Thoracic aorta (tissue), 2 donors: ENCODE measurements at regions not wholly inside any gene's neighbourhood (a gene's known extent, or its start where the extent isn't known, plus 50 kb on each side); places are given as distances from the start of the nearest gene placed in this dataset.
"Not testable (repeated sequence)": the region's sequence is repeated elsewhere in the genome, so short reads cannot be mapped to it uniquely, and the experiment has no call there.

Experiments used
- ATAC-seq: fragments of 150-250 bp; one replicate; pipeline ENCODE4 v1.8.0; 2017; ENCODE audit warnings: low read depth; ENCODE audit not compliant: insufficient number of reproducible peaks, low FRiP score
- DNase-seq: peaks from one replicate; pipeline ENCODE4 v3.0.0-alpha.2; 2020; ENCODE audit warnings: low spot score
- H3K27ac ChIP-seq, 2 donors: fragments of 200-600 bp; sonication (generic); 1 replicate in 1 of 2; 2 replicates in 1 of 2; pipeline ENCODE4 v1.5.1; 2016; ENCODE audit warnings: mild to moderate bottlenecking in 2 of 2, moderate library complexity in 2 of 2
- H3K27me3 ChIP-seq: fragments of 200-600 bp; sonication (generic); replicated peaks from 2 replicates; pipeline ENCODE4 v1.6.0; 2016; ENCODE audit warnings: mild to moderate bottlenecking; ENCODE audit not compliant: insufficient read depth
- H3K36me3 ChIP-seq: fragments of 200-600 bp; sonication (generic); one replicate; pipeline ENCODE4 v1.5.1; 2016
- H3K4me1 ChIP-seq, 2 donors: fragments of 200-600 bp; sonication (generic); 1 replicate in 1 of 2; 2 replicates in 1 of 2; pipeline versions ENCODE4 v1.5.1 to v1.6.0; 2016; ENCODE audit warnings: low read depth in 2 of 2, mild to moderate bottlenecking in 1 of 2; ENCODE audit not compliant: control insufficient read depth in 1 of 2
- H3K4me3 ChIP-seq: fragments of 200-600 bp; sonication (generic); 2 replicates; pipeline ENCODE4 v1.5.1; 2016; ENCODE audit warnings: mild to moderate bottlenecking
- H3K9me3 ChIP-seq: fragments of 200-600 bp; sonication (generic); 2 replicates; pipeline ENCODE4 v1.5.1; 2016
- TF ChIP-seq, protein P1 (sequence below): fragments of 200-600 bp; sonication (generic); IDR thresholded peaks from one replicate; pipeline ENCODE4 v1.5.1; 2019; ENCODE audit warnings: antibody characterized with exemption

DNA sequence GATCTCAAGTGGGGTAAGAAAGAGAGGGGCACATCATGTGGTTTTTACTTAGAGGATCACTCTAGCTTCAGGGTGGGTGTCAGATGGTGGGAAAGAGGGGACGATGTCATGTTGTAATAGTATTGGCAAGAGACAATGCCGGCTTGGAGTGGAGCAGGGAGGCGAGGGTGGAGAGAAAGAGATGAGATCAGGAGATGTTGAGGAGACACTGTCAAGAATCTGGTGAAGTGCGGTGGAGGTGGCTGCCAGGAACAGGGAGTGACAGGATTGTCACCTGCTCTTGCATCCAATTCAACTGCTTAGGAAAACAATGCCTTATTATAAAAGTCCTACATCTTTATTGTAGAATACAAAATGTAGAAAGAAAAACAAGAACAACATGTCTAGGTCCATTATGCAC, 63.0 kb upstream of the MKI67 start:
- Histone ChIP-seq H3K9me3 (no peaks in the 10 kb centered on the region), H3K4me3 (no peak overlapping the region), H3K27me3 (no peaks in the 10 kb centered on the region), H3K4me1 (no peaks in the 10 kb centered on the region), H3K27ac (no peak overlapping the region), H3K36me3 (no peaks in the 10 kb centered on the region)
- DNase-seq, result no peak
- TF ChIP-seq, protein P1, sequence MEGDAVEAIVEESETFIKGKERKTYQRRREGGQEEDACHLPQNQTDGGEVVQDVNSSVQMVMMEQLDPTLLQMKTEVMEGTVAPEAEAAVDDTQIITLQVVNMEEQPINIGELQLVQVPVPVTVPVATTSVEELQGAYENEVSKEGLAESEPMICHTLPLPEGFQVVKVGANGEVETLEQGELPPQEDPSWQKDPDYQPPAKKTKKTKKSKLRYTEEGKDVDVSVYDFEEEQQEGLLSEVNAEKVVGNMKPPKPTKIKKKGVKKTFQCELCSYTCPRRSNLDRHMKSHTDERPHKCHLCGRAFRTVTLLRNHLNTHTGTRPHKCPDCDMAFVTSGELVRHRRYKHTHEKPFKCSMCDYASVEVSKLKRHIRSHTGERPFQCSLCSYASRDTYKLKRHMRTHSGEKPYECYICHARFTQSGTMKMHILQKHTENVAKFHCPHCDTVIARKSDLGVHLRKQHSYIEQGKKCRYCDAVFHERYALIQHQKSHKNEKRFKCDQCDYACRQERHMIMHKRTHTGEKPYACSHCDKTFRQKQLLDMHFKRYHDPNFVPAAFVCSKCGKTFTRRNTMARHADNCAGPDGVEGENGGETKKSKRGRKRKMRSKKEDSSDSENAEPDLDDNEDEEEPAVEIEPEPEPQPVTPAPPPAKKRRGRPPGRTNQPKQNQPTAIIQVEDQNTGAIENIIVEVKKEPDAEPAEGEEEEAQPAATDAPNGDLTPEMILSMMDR, result no peak
- ATAC-seq, result no peak

- no peak for ATAC-seq
- H3K4me3 ChIP-seq, result no peak overlapping the region
- no peak for DNase-seq
These were observed 65.6 kb upstream of the MKI67 start for GRCh38 chr10:128191847-128192246.

DNA sequence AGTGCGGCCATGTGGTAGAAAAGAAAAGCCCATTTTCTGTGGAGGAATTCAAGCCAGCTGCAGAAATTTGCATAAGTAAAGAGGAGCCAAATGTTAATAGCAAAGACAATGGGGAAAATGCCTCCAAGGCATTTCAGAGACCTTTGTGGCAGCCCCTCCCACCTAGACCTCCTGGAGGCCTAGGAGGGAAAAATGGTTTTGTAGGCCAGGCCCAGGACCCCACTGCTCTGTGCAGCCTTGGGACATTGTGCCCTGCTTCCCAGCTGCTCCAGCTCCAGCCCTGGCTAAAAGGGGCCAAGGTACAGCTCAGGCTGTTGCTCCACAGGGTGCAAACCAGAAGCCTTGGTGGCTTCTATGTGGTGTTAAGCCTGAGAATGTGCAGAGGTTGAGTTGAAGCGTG, 75.6 kb upstream of the MKI67 start:
- H3K9me3 ChIP-seq, DNase-seq, H3K27me3 ChIP-seq, H3K27ac ChIP-seq, ATAC-seq, H3K4me1 ChIP-seq, H3K36me3 ChIP-seq, H3K4me3 ChIP-seq: not testable (repeated sequence)

More at GRCh38 chr10:128191847-128192246, 65.6 kb upstream of the MKI67 start:
- no peaks in the 10 kb centered on the region for H3K36me3 ChIP-seq
- H3K27ac ChIP-seq, result no peak overlapping the region
- H3K27me3 ChIP-seq, result no peaks in the 10 kb centered on the region
- H3K4me1 ChIP-seq, result no peaks in the 10 kb centered on the region
- H3K9me3 ChIP-seq, result no peaks in the 10 kb centered on the region
- TF ChIP-seq, protein P1, result no peak

GRCh38 chr10:128203028-128203427, 76.8 kb upstream of the MKI67 start:
- no peak overlapping the region for H3K27ac ChIP-seq
- no peak overlapping the region for H3K4me3 ChIP-seq
- no peaks in the 10 kb centered on the region for H3K4me1 ChIP-seq
- ATAC-seq, result no peak
- H3K9me3 ChIP-seq, result no peaks in the 10 kb centered on the region
- H3K27me3 ChIP-seq, result no peaks in the 10 kb centered on the region
- TF ChIP-seq, protein P1, result no peak
- no peaks in the 10 kb centered on the region for H3K36me3 ChIP-seq
- DNase-seq, result no peak

- not testable (repeated sequence) for H3K4me1 ChIP-seq, H3K27me3 ChIP-seq, ATAC-seq, H3K27ac ChIP-seq, DNase-seq, H3K36me3 ChIP-seq, H3K4me3 ChIP-seq, H3K9me3 ChIP-seq
These were observed 79.4 kb upstream of the MKI67 start for GRCh38 chr10:128205591-128205990.

DNA sequence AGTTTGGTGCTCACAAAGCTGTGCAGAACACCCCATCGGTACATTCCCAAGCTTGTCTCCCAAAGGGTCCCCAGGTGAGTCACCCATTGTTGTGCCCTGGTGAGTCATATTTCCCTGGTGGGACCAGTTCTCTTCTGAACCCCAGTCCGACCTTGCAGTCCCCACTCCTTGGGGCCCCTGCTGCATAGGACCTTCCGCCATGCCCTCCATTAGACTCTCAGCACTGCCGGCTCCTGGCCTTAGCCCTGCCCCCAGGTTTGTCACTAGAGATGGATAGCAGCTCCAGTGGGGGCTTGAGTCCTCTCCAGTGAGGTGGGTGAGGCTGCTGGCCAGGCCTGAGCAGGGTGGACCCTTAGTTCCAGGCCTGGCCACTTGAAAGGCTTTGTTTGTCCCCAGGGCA, 80.5 kb upstream of the MKI67 start:
- ATAC-seq (no peak), DNase-seq (no peak)
- Histone ChIP-seq H3K9me3 (no peaks in the 10 kb centered on the region), H3K4me3 (no peak overlapping the region), H3K36me3 (no peaks in the 10 kb centered on the region), H3K4me1 (peaks cover 0 to 4% of the 10 kb centered on the region in 2 donors), H3K27ac (no peak overlapping the region), H3K27me3 (no peaks in the 10 kb centered on the region)
- TF ChIP-seq, protein P1, result no peak
